Brain microvascular endothelial cell (primary cell): ENCODE measurements at regions not wholly inside any gene's neighbourhood (a gene's known extent, or its start where the extent isn't known, plus 50 kb on each side); places are given as distances from the start of the nearest gene placed in this dataset.

Experiments used
- DNase-seq: peaks from one replicate; pipeline ENCODE4 v3.0.0-alpha.2; 2020
- H3K27ac ChIP-seq: fragments of 250-450 bp; sonication (Bioruptor Pico); 2 replicates; pipeline ENCODE4 v1.5.1; 2020; ENCODE audit warnings: mild to moderate bottlenecking, moderate library complexity
- H3K27me3 ChIP-seq: fragments of 250-450 bp; sonication (Bioruptor Pico); replicated peaks from 2 replicates; pipeline ENCODE4 v1.5.1; 2020; ENCODE audit warnings: mild to moderate bottlenecking
- H3K36me3 ChIP-seq: fragments of 250-450 bp; sonication (Bioruptor Pico); replicated peaks from 2 replicates; pipeline ENCODE4 v1.5.1; 2020; ENCODE audit warnings: mild to moderate bottlenecking
- H3K4me3 ChIP-seq: 2 replicates; pipeline ENCODE4 v1.5.1; 2011; ENCODE audit warnings: low read depth, mild to moderate bottlenecking, control low read depth, low read length, moderate library complexity
- CTCF ChIP-seq: IDR thresholded peaks from 2 replicates; pipeline ENCODE4 v1.5.1; 2011; ENCODE audit warnings: low read depth, mild to moderate bottlenecking, moderate library complexity, low read length, control low read depth, inconsistent platforms; ENCODE audit errors: missing control alignments
- in situ Hi-C: cut with HindIII; loops from 2 replicates; pipeline ENCODE4 v1.10.0; 2017; ENCODE audit warnings: low sequenced_read_pairs, low pct_ligation_motif_present

- no peak for DNase-seq
- no peak for TF ChIP-seq CTCF
- in situ Hi-C loops: no loop called here
- Histone ChIP-seq H3K27ac (no peak overlapping the region), H3K4me3 (no peak overlapping the region), H3K27me3 (peaks cover 5% of the 10 kb centered on the region), H3K36me3 (no peaks in the 10 kb centered on the region)
Observed at GRCh38 chr1:36663772-36664430, 181.2 kb upstream of the CSF3R start.

GRCh38 chr1:36658838-36659237 is 176.1 kb upstream of the CSF3R start:
- H3K4me3 ChIP-seq: no peak overlapping the region
- no peak overlapping the region for H3K27ac ChIP-seq
- in situ Hi-C loops: no loop called here
- no peak for DNase-seq
- no peaks in the 10 kb centered on the region for H3K36me3 ChIP-seq
- no peak for TF ChIP-seq CTCF
- H3K27me3 ChIP-seq: peaks cover 1% of the 10 kb centered on the region

GRCh38 chr1:36657826-36658225 is 175.1 kb upstream of the CSF3R start:
- H3K27ac ChIP-seq: no peak overlapping the region
- no peak for TF ChIP-seq CTCF
- peaks cover 1% of the 10 kb centered on the region for H3K27me3 ChIP-seq
- DNase-seq: no peak
- H3K36me3 ChIP-seq: no peaks in the 10 kb centered on the region
- no peak overlapping the region for H3K4me3 ChIP-seq
- in situ Hi-C loops: no loop called here

GRCh38 chr1:36656838-36657237 is 174.1 kb upstream of the CSF3R start:
- TF ChIP-seq CTCF: no peak
- no peak for DNase-seq
- Histone ChIP-seq H3K27ac (no peak overlapping the region), H3K4me3 (no peak overlapping the region), H3K27me3 (peaks cover 1% of the 10 kb centered on the region), H3K36me3 (no peaks in the 10 kb centered on the region)
- in situ Hi-C loops: no loop called here

GRCh38 chr1:36656271-36656670 is 173.6 kb upstream of the CSF3R start:
- Histone ChIP-seq H3K27ac (no peak overlapping the region), H3K36me3 (no peaks in the 10 kb centered on the region), H3K4me3 (no peak overlapping the region), H3K27me3 (peaks cover 1% of the 10 kb centered on the region)
- DNase-seq: no peak
- in situ Hi-C loops: no loop called here
- TF ChIP-seq CTCF: no peak

GRCh38 chr1:36654586-36654985 is 171.9 kb upstream of the CSF3R start:
- Histone ChIP-seq H3K27me3 (peaks cover 1% of the 10 kb centered on the region), H3K36me3 (no peaks in the 10 kb centered on the region), H3K27ac (no peak overlapping the region), H3K4me3 (no peak overlapping the region)
- TF ChIP-seq CTCF: no peak
- DNase-seq: no peak
- in situ Hi-C loops: no loop called here
